NT2/D1 (cell line): ENCODE measurements at regions not wholly inside any gene's neighbourhood (a gene's known extent, or its start where the extent isn't known, plus 50 kb on each side); places are given as distances from the start of the nearest gene placed in this dataset.

ENCODE experiments used
- SUZ12 ChIP-seq: IDR thresholded peaks from 2 replicates; pipeline ENCODE4 v1.6.1; 2011; ENCODE audit not compliant: insufficient read length, insufficient read depth; ENCODE audit errors: extremely low read depth
- YY1 ChIP-seq: IDR thresholded peaks from 2 replicates; pipeline ENCODE4 v1.6.1; 2011; ENCODE audit not compliant: insufficient read length, insufficient read depth
- ZNF274 ChIP-seq: IDR thresholded peaks from 2 replicates; pipeline ENCODE4 v1.6.1; 2011; ENCODE audit warnings: mild to moderate bottlenecking, low read depth, low read length

GRCh38 chr3:18791182-18791581, 357.1 kb upstream of the KCNH8 start:
- TF ChIP-seq SUZ12, result no peak
- no peak for TF ChIP-seq YY1
- TF ChIP-seq ZNF274, result no peak
